ENCODE measurements at regions not wholly inside any gene's neighbourhood (a gene's known extent, or its start where the extent isn't known, plus 50 kb on each side); places are given as distances from the start of the nearest gene placed in this dataset.

DNA sequence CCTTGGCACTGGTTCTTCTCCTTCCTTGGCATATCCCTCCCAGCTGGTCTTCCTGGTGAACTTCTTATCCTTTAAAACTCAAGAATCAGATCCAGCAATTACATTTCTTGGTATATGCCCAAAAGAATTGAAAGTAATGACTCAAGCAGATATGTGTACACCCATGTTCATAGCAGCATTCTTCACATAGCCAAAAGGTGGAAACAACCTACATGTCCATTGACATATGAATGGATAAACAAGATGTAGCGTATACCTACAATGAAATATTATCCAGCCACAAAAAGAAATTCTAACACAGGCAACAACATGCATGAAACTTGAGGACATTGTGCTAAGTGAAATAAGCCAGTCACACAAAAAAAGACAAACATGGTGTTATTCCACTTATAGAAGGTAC is 103.7 kb upstream of the NT5E start:
- TF ChIP-seq, protein P1, sequence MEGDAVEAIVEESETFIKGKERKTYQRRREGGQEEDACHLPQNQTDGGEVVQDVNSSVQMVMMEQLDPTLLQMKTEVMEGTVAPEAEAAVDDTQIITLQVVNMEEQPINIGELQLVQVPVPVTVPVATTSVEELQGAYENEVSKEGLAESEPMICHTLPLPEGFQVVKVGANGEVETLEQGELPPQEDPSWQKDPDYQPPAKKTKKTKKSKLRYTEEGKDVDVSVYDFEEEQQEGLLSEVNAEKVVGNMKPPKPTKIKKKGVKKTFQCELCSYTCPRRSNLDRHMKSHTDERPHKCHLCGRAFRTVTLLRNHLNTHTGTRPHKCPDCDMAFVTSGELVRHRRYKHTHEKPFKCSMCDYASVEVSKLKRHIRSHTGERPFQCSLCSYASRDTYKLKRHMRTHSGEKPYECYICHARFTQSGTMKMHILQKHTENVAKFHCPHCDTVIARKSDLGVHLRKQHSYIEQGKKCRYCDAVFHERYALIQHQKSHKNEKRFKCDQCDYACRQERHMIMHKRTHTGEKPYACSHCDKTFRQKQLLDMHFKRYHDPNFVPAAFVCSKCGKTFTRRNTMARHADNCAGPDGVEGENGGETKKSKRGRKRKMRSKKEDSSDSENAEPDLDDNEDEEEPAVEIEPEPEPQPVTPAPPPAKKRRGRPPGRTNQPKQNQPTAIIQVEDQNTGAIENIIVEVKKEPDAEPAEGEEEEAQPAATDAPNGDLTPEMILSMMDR (IDR thresholded peaks at IDR 0.05) = no peak
- TF ChIP-seq EZH2 (IDR thresholded peaks at IDR 0.05; ENCODE audit: borderline replicate concordance, insufficient read depth, low read depth, low read length, poor library complexity, severe bottlenecking) = no peak

All from B cell (primary cell).